Osteocyte (in vitro differentiated cells): ENCODE measurements at regions not wholly inside any gene's neighbourhood (a gene's known extent, or its start where the extent isn't known, plus 50 kb on each side); places are given as distances from the start of the nearest gene placed in this dataset.

Experiments
- DNase-seq: peaks from one replicate; pipeline ENCODE4 v3.0.0; 2021; ENCODE audit warnings: mixed read lengths; ENCODE audit not compliant: unreplicated experiment; ENCODE audit errors: extremely low spot score
- H3K27ac Mint-ChIP-seq: one replicate; pipeline ENCODE4 v1.8.0; 2021; ENCODE audit warnings: mild to moderate bottlenecking, mixed read lengths; ENCODE audit not compliant: unreplicated experiment
- H3K27me3 Mint-ChIP-seq: one replicate; pipeline ENCODE4 v1.8.0; 2021; ENCODE audit warnings: mixed read lengths; ENCODE audit not compliant: unreplicated experiment
- H3K36me3 Mint-ChIP-seq: one replicate; pipeline ENCODE4 v1.8.0; 2021; ENCODE audit warnings: mixed read lengths; ENCODE audit not compliant: unreplicated experiment
- H3K4me1 Mint-ChIP-seq: one replicate; pipeline ENCODE4 v1.8.0; 2021; ENCODE audit warnings: mixed read lengths; ENCODE audit not compliant: unreplicated experiment
- H3K4me3 Mint-ChIP-seq: one replicate; pipeline ENCODE4 v1.8.0; 2021; ENCODE audit warnings: mild to moderate bottlenecking, moderate library complexity, mixed read lengths; ENCODE audit not compliant: unreplicated experiment
- H3K9me3 Mint-ChIP-seq: one replicate; pipeline ENCODE4 v1.8.0; 2021; ENCODE audit warnings: mixed read lengths; ENCODE audit not compliant: unreplicated experiment
- CTCF ChIP-seq: fragments of 200-600 bp; sonication (generic); IDR thresholded peaks from 2 replicates; pipeline ENCODE4 v1.5.0; 2021; ENCODE audit warnings: antibody characterized with exemption, mild to moderate bottlenecking, moderate library complexity

DNA sequence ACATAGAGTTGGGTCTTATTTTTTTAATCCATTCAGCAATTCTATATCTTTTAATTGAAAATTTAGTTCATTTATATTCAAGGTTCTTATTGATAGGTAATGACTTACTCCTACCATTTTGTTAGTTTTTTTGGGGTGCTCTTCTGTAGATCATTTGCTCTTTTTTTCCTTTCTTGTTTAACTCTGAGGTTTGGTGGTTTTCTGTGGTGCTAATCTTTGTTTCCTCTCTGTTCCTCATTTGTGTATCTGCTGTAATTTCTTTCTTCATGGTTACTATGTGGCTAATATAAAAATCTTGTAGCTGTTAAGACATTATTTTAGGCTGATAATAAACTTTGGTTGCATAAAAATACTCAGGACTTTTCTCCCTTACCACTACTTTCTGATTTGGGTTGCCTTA lies 181.6 kb upstream of the DMRTA1 start:
- no peak for DNase-seq
- Mint-ChIP-seq H3K4me3 (no peak overlapping the region), H3K27ac (no peak overlapping the region), H3K36me3 (no peaks in the 10 kb centered on the region), H3K9me3 (peaks cover 29% of the 10 kb centered on the region), H3K4me1 (no peaks in the 10 kb centered on the region), H3K27me3 (peaks cover 37% of the 10 kb centered on the region)
- TF ChIP-seq CTCF: no peak

- Mint-ChIP-seq H3K36me3 (no peaks in the 10 kb centered on the region), H3K4me3 (no peak overlapping the region), H3K9me3 (peaks cover 29% of the 10 kb centered on the region), H3K27me3 (peaks cover 40% of the 10 kb centered on the region), H3K4me1 (no peaks in the 10 kb centered on the region), H3K27ac (no peak overlapping the region)
- DNase-seq: no peak
- TF ChIP-seq CTCF: no peak
Observed at GRCh38 chr9:22265534-22265933, 181.1 kb upstream of the DMRTA1 start.

DNA sequence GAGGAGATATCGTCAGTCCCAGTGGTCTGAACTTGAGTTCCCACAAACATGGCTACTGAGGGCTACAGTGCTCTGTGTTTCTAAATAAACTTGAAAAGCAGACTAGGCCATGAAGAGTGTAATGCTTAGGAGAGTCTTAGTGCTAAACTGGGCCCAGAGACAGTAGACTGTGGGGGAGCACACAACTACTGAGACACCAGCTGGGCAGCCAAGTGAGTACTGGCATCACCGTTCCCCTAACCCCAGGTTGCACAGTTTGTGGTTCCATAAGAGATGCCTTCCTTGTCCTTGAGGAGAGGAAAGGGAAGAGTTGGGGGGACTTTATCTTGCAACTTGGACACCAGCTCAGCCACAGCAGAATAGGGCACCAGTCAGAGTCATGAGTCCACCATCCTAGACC lies 172.1 kb upstream of the DMRTA1 start:
- Mint-ChIP-seq H3K9me3 (peaks cover 3% of the 10 kb centered on the region), H3K36me3 (no peaks in the 10 kb centered on the region), H3K27ac (no peak overlapping the region), H3K27me3 (peaks cover 17% of the 10 kb centered on the region), H3K4me3 (no peak overlapping the region), H3K4me1 (peaks cover 11% of the 10 kb centered on the region)
- no peak for DNase-seq
- TF ChIP-seq CTCF: no peak

DNA sequence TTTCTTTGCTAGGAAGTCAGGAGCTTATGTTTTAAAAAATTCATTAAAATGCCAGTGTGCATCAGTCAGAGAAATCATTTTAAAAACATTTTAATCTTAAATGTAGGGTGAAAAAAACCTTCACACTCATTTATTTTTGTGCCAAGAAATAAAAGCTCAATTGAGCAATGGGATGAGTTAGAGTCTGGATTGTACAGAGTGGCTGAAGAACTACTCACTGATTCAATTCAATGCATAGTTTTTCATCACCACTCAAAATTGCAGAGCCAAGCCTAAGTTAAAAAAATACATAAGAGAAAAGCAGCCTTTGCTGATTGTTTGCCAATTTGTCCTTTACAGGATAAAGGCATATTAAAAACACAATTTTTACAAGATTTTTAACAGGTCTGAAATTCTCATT lies 168.2 kb upstream of the DMRTA1 start:
- DNase-seq: no peak
- TF ChIP-seq CTCF: no peak
- Mint-ChIP-seq H3K4me3 (no peak overlapping the region), H3K27ac (no peak overlapping the region), H3K9me3 (peaks cover 1% of the 10 kb centered on the region), H3K36me3 (no peaks in the 10 kb centered on the region), H3K4me1 (peaks cover 11% of the 10 kb centered on the region), H3K27me3 (peaks cover 23% of the 10 kb centered on the region)

DNA sequence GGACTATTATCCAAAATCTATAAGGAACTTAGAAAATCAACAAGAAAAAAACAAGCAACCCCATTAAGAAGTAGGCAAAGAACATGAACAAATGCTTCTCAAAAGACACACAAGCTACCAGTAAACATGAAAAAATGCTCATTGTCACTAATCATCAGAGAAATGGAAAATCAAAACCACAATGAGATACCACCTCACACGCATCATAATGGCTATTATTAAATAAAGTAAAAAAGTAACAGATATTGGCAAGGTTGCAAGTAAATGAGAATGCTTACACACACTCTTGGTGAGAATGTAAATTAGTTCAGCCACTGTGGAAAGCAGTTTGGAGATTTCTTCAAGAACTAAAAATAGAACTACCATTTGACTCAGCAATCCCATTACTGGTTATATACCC lies 167.0 kb upstream of the DMRTA1 start:
- DNase-seq: no peak
- Mint-ChIP-seq H3K4me3 (no peak overlapping the region), H3K36me3 (no peaks in the 10 kb centered on the region), H3K4me1 (peaks cover 11% of the 10 kb centered on the region), H3K27me3 (peaks cover 33% of the 10 kb centered on the region), H3K27ac (no peak overlapping the region), H3K9me3 (no peaks in the 10 kb centered on the region)
- TF ChIP-seq CTCF: no peak
